Activated CD4-positive, alpha-beta T cell treated with anti-CD3 and anti-CD28 coated beads for 36 hours (primary cell): ENCODE measurements at regions not wholly inside any gene's neighbourhood (a gene's known extent, or its start where the extent isn't known, plus 50 kb on each side); places are given as distances from the start of the nearest gene placed in this dataset.

Experiments used
- ATAC-seq: fragments of 200-7000 bp; cut with Tn5 transposase; one replicate; pipeline ENCODE4 v1.10.0; 2021; ENCODE audit warnings: mild to moderate bottlenecking, moderate library complexity
- CTCF ChIA-PET: fragments of 350-600 bp; sonication (Branson Sonifier 250); formaldehyde crosslinking; loops from one replicate; lab custom pipeline; 2021; ENCODE audit warnings: antibody characterized with exemption; lab: Charles Lee
- POLR2A ChIA-PET: fragments of 350-600 bp; sonication (Branson Sonifier 250); formaldehyde crosslinking; loops from one replicate; lab custom pipeline; 2021; ENCODE audit warnings: antibody characterized with exemption, inconsistent platforms; lab: Charles Lee
- DNase-seq: peaks from one replicate; pipeline ENCODE4 v3.0.0-alpha.2; 2020
- H3K27ac Mint-ChIP-seq: one replicate; pipeline ENCODE4 v1.8.0; 2021; ENCODE audit warnings: mixed read lengths
- H3K27me3 Mint-ChIP-seq: one replicate; pipeline ENCODE4 v1.8.0; 2021; ENCODE audit warnings: mixed read lengths
- H3K36me3 Mint-ChIP-seq: one replicate; pipeline ENCODE4 v1.8.0; 2021; ENCODE audit warnings: low read depth, mixed read lengths
- H3K4me1 Mint-ChIP-seq: one replicate; pipeline ENCODE4 v1.8.0; 2021; ENCODE audit warnings: mixed read lengths
- H3K4me3 Mint-ChIP-seq: one replicate; pipeline ENCODE4 v1.8.0; 2021; ENCODE audit warnings: mild to moderate bottlenecking, moderate library complexity, mixed read lengths
- H3K9me3 Mint-ChIP-seq: one replicate; pipeline ENCODE4 v1.8.0; 2021; ENCODE audit warnings: low read depth, mixed read lengths
- intact Hi-C, 2 experiments: fragments of 100-400 bp; cut with DNase I in 1 of 2; cut with micrococcal nuclease in 1 of 2; formaldehyde crosslinking; loops; one replicate each; pipeline versions ENCODE4 v1.14.2 to v1.15.1; 2022 to 2024; cut with DNase I, micrococcal nuclease

GRCh38 chr18:71008257-71008656 is 719.4 kb downstream of the SOCS6 start:
- Mint-ChIP-seq H3K36me3 (no peaks in the 10 kb centered on the region), H3K4me3 (no peak overlapping the region), H3K9me3 (no peaks in the 10 kb centered on the region), H3K27me3 (no peaks in the 10 kb centered on the region), H3K4me1 (no peaks in the 10 kb centered on the region), H3K27ac (no peak overlapping the region)
- intact Hi-C loops: no loop called here
- ChIA-PET POLR2A (no interaction called here), CTCF (no interaction called here)
- no peak for DNase-seq
- ATAC-seq: no peak

- ChIA-PET POLR2A (no interaction called here), CTCF (no interaction called here)
- Mint-ChIP-seq H3K4me1 (no peaks in the 10 kb centered on the region), H3K36me3 (no peaks in the 10 kb centered on the region), H3K27ac (no peak overlapping the region), H3K9me3 (no peaks in the 10 kb centered on the region), H3K4me3 (no peak overlapping the region), H3K27me3 (no peaks in the 10 kb centered on the region)
- ATAC-seq (no peak), DNase-seq (no peak)
- intact Hi-C loops: no loop called here
These were observed 712.8 kb downstream of the SOCS6 start for GRCh38 chr18:71001597-71001996.

- Mint-ChIP-seq H3K36me3 (no peaks in the 10 kb centered on the region), H3K4me3 (no peak overlapping the region), H3K27me3 (no peaks in the 10 kb centered on the region), H3K4me1 (no peaks in the 10 kb centered on the region), H3K9me3 (no peaks in the 10 kb centered on the region), H3K27ac (no peak overlapping the region)
- intact Hi-C loops: no loop called here
- DNase-seq: no peak
- ChIA-PET CTCF (no interaction called here), POLR2A (no interaction called here)
- ATAC-seq: no peak
These were observed 709.6 kb downstream of the SOCS6 start for GRCh38 chr18:70998490-70998889.

- Mint-ChIP-seq H3K4me3 (no peak overlapping the region), H3K9me3 (no peaks in the 10 kb centered on the region), H3K36me3 (no peaks in the 10 kb centered on the region), H3K27ac (no peak overlapping the region), H3K4me1 (no peaks in the 10 kb centered on the region), H3K27me3 (no peaks in the 10 kb centered on the region)
- no peak for DNase-seq
- ChIA-PET CTCF (no interaction called here), POLR2A (no interaction called here)
- intact Hi-C loops: no loop called here
- ATAC-seq: no peak
These were observed 705.3 kb downstream of the SOCS6 start for GRCh38 chr18:70994116-70994515.

GRCh38 chr18:70991577-70991976 is 702.7 kb downstream of the SOCS6 start:
- H3K4me1 Mint-ChIP-seq: no peaks in the 10 kb centered on the region
- H3K9me3 Mint-ChIP-seq: peaks cover 6% of the 10 kb centered on the region
- CTCF ChIA-PET: no interaction called here
- intact Hi-C loops: no loop called here
- POLR2A ChIA-PET: no interaction called here
- H3K27ac Mint-ChIP-seq: no peak overlapping the region
- DNase-seq (no peak), ATAC-seq (no peak)
- H3K27me3 Mint-ChIP-seq: no peaks in the 10 kb centered on the region
- H3K4me3 Mint-ChIP-seq: no peak overlapping the region
- H3K36me3 Mint-ChIP-seq: no peaks in the 10 kb centered on the region

GRCh38 chr18:70985948-70986347 is 697.1 kb downstream of the SOCS6 start:
- ChIA-PET POLR2A (no interaction called here), CTCF (no interaction called here)
- no peaks in the 10 kb centered on the region for H3K4me1 Mint-ChIP-seq
- no peak for DNase-seq
- no peaks in the 10 kb centered on the region for H3K36me3 Mint-ChIP-seq
- H3K27ac Mint-ChIP-seq: no peak overlapping the region
- H3K27me3 Mint-ChIP-seq: no peaks in the 10 kb centered on the region
- no peak overlapping the region for H3K4me3 Mint-ChIP-seq
- no peak for ATAC-seq
- intact Hi-C loops: no loop called here
- peaks cover 12% of the 10 kb centered on the region for H3K9me3 Mint-ChIP-seq

GRCh38 chr18:70982292-70982691 is 693.4 kb downstream of the SOCS6 start:
- peaks cover 12% of the 10 kb centered on the region for H3K9me3 Mint-ChIP-seq
- H3K4me3 Mint-ChIP-seq: no peak overlapping the region
- ATAC-seq (no peak), DNase-seq (no peak)
- POLR2A ChIA-PET: no interaction called here
- H3K27ac Mint-ChIP-seq: no peak overlapping the region
- H3K27me3 Mint-ChIP-seq: no peaks in the 10 kb centered on the region
- H3K4me1 Mint-ChIP-seq: no peaks in the 10 kb centered on the region
- CTCF ChIA-PET: no interaction called here
- intact Hi-C loops: no loop called here
- H3K36me3 Mint-ChIP-seq: no peaks in the 10 kb centered on the region

GRCh38 chr18:70981400-70982140 is 692.7 kb downstream of the SOCS6 start:
- POLR2A ChIA-PET: no interaction called here
- CTCF ChIA-PET: interaction anchor here (0.5 kb wide), 1 partner anchor 49 kb away, joined by 3 read pairs; no protein-coding TSS in a partner anchor
- intact Hi-C loops: no loop called here
- no peak overlapping the region for H3K4me3 Mint-ChIP-seq
- ATAC-seq (no peak), DNase-seq (no peak)
- H3K27me3 Mint-ChIP-seq: no peaks in the 10 kb centered on the region
- no peak overlapping the region for H3K27ac Mint-ChIP-seq
- H3K36me3 Mint-ChIP-seq: no peaks in the 10 kb centered on the region
- H3K4me1 Mint-ChIP-seq: no peaks in the 10 kb centered on the region
- peaks cover 6% of the 10 kb centered on the region for H3K9me3 Mint-ChIP-seq

- H3K9me3 Mint-ChIP-seq: peaks cover 5% of the 10 kb centered on the region
- POLR2A ChIA-PET: no interaction called here
- CTCF ChIA-PET: interaction anchor here (0.6 to 0.7 kb wide), 2 partner anchors 276 to 487 kb away, joined by 3 read pairs; no protein-coding TSS in a partner anchor
- DNase-seq (no peak), ATAC-seq (no peak)
- no peak overlapping the region for H3K4me3 Mint-ChIP-seq
- H3K27me3 Mint-ChIP-seq: no peaks in the 10 kb centered on the region
- intact Hi-C loops: no loop called here
- no peaks in the 10 kb centered on the region for H3K36me3 Mint-ChIP-seq
- H3K27ac Mint-ChIP-seq: no peak overlapping the region
- H3K4me1 Mint-ChIP-seq: no peaks in the 10 kb centered on the region
These were observed 684.8 kb downstream of the SOCS6 start for GRCh38 chr18:70973626-70974025.

- H3K27me3 Mint-ChIP-seq: no peaks in the 10 kb centered on the region
- no peak for ATAC-seq
- H3K36me3 Mint-ChIP-seq: no peaks in the 10 kb centered on the region
- intact Hi-C loops: no loop called here
- CTCF ChIA-PET: interaction anchor here (0.6 kb wide), 1 partner anchor 140 kb away, joined by 3 read pairs; no protein-coding TSS in a partner anchor
- no peak for DNase-seq
- POLR2A ChIA-PET: no interaction called here
- H3K9me3 Mint-ChIP-seq: peaks cover under 1% of the 10 kb centered on the region
- H3K4me3 Mint-ChIP-seq: no peak overlapping the region
- H3K27ac Mint-ChIP-seq: no peak overlapping the region
- no peaks in the 10 kb centered on the region for H3K4me1 Mint-ChIP-seq
These were observed 677.6 kb downstream of the SOCS6 start for GRCh38 chr18:70966419-70966818.

- H3K9me3 Mint-ChIP-seq: no peaks in the 10 kb centered on the region
- intact Hi-C loops: no loop called here
- no peaks in the 10 kb centered on the region for H3K36me3 Mint-ChIP-seq
- no peak overlapping the region for H3K27ac Mint-ChIP-seq
- no peak for ATAC-seq
- ChIA-PET POLR2A (no interaction called here), CTCF (interaction anchor here (0.6 kb wide), 1 partner anchor 282 kb away, joined by 3 read pairs; no protein-coding TSS in a partner anchor)
- no peak overlapping the region for H3K4me3 Mint-ChIP-seq
- no peak for DNase-seq
- H3K4me1 Mint-ChIP-seq: no peaks in the 10 kb centered on the region
- no peaks in the 10 kb centered on the region for H3K27me3 Mint-ChIP-seq
These were observed 673.1 kb downstream of the SOCS6 start for GRCh38 chr18:70961939-70962338.

- H3K27me3 Mint-ChIP-seq: no peaks in the 10 kb centered on the region
- CTCF ChIA-PET: no interaction called here
These were observed 667.7 kb downstream of the SOCS6 start for GRCh38 chr18:70956554-70956953.

More at GRCh38 chr18:70956554-70956953, 667.7 kb downstream of the SOCS6 start:
- no peaks in the 10 kb centered on the region for H3K36me3 Mint-ChIP-seq
- intact Hi-C loops: no loop called here
- POLR2A ChIA-PET: no interaction called here
- no peak overlapping the region for H3K4me3 Mint-ChIP-seq
- no peak for DNase-seq
- H3K9me3 Mint-ChIP-seq: no peaks in the 10 kb centered on the region
- H3K4me1 Mint-ChIP-seq: no peaks in the 10 kb centered on the region
- no peak overlapping the region for H3K27ac Mint-ChIP-seq
- no peak for ATAC-seq
